HepG2 (cell line): ENCODE measurements at regions not wholly inside any gene's neighbourhood (a gene's known extent, or its start where the extent isn't known, plus 50 kb on each side); places are given as distances from the start of the nearest gene placed in this dataset.
A peak's percentile ranks its signal among the peaks of the same experiment; 100 is the strongest.

ENCODE experiments used
- ATAC-seq: fragments of 200-7000 bp; cut with Tn5 transposase; 3 replicates; pipeline ENCODE4 v1.9.1; 2020; ENCODE audit warnings: mild to moderate bottlenecking, moderate library complexity
- BruUV-seq: library from RNA; stranded (reverse); fragments of 400-500 nt; replicated peaks from 2 replicates; lab custom pipeline; 2021; lab: Mats Ljungman, UMichigan
- CTCF ChIA-PET: fragments of 300-600 bp; formaldehyde crosslinking; extraction: SDS; loops from one replicate; lab custom pipeline; 2021; ENCODE audit warnings: low total read pairs, inconsistent platforms, low intra/inter-chr PET ratio; lab: Yijun Ruan, JAX
- POLR2A ChIA-PET: fragments of 350-600 bp; sonication (Branson Sonifier 250); formaldehyde crosslinking; loops from one replicate; lab custom pipeline; 2020; ENCODE audit warnings: antibody characterized with exemption, inconsistent platforms; lab: Yijun Ruan, JAX
- DNase-seq: peaks from one replicate; pipeline ENCODE4 v3.0.0-alpha.2; 2015; ENCODE audit warnings: low spot score
- FAIRE-seq: peaks from 3 replicates; lab custom pipeline; 2011; peaks lifted over from hg19 to GRCh38; lab: Jason Lieb, UNC
- H2AFZ ChIP-seq: one replicate; pipeline ENCODE4 v1.6.1; 2011; ENCODE audit warnings: low read length, inconsistent platforms
- H3K27ac ChIP-seq: fragments of 300-600 bp; 3 replicates; pipeline ENCODE4 v1.8.0; 2011; ENCODE audit warnings: mixed run types, mild to moderate bottlenecking, mixed read lengths, low read length, inconsistent platforms; ENCODE audit not compliant: insufficient read depth; ENCODE audit errors: extremely low read length
- H3K27me3 ChIP-seq, 2 experiments: fragments of 200-600 bp in 1 of 2; 2 replicates in 1 of 2; 3 replicates in 1 of 2; pipeline versions ENCODE4 v1.6.0 to v1.8.0; 2011; ENCODE audit warnings: low read length in 2 of 2, mild to moderate bottlenecking in 2 of 2, moderate library complexity in 2 of 2, inconsistent platforms in 1 of 2; ENCODE audit not compliant: insufficient read depth in 2 of 2, control insufficient read depth in 1 of 2
- H3K36me3 ChIP-seq, 2 experiments: fragments of 200-600 bp in 1 of 2; replicated peaks in 1 of 2; 2 replicates in 1 of 2; 3 replicates in 1 of 2; pipeline versions ENCODE4 v1.5.1 to v1.8.0; 2011; ENCODE audit warnings: low read length in 2 of 2, inconsistent platforms in 1 of 2; ENCODE audit not compliant: insufficient read depth in 2 of 2, control insufficient read depth in 1 of 2
- H3K4me1 ChIP-seq: 2 replicates; pipeline ENCODE4 v1.5.1; 2012; ENCODE audit warnings: low read length, inconsistent platforms; ENCODE audit not compliant: insufficient read depth
- H3K4me2 ChIP-seq: 2 replicates; pipeline ENCODE4 v1.6.0; 2011; ENCODE audit warnings: low read depth, low read length, inconsistent platforms
- H3K4me3 ChIP-seq, 3 experiments: fragments of 200-600 bp in 1 of 3; sonication (generic), shearing (Covaris generic) in 1 of 3; replicated peaks in 1 of 3; 2 replicates each; pipeline ENCODE4 v1.5.1; 2011 to 2016; ENCODE audit warnings: low read length in 3 of 3, inconsistent platforms in 2 of 3, low read depth in 2 of 3, mild to moderate bottlenecking in 2 of 3, control low read depth in 1 of 3, mixed read lengths in 1 of 3; ENCODE audit not compliant: insufficient read depth in 1 of 3
- H3K79me2 ChIP-seq: one replicate; pipeline ENCODE4 v1.6.1; 2011; ENCODE audit warnings: low read length, inconsistent platforms; ENCODE audit not compliant: insufficient read depth
- H3K9ac ChIP-seq: 2 replicates; pipeline ENCODE4 v1.6.0; 2011; ENCODE audit warnings: mild to moderate bottlenecking, low read depth, low read length, inconsistent platforms; ENCODE audit not compliant: insufficient read depth
- H3K9me3 ChIP-seq: 2 replicates; pipeline ENCODE4 v1.5.1; 2012; ENCODE audit warnings: mild to moderate bottlenecking, low read length
- H4K20me1 ChIP-seq: 2 replicates; pipeline ENCODE4 v1.6.0; 2011; ENCODE audit warnings: inconsistent platforms, mild to moderate bottlenecking, low read length, moderate library complexity; ENCODE audit not compliant: insufficient read depth
- ZMYM4 ChIP-seq: sonication (generic); formaldehyde crosslinking; IDR thresholded peaks from 2 replicates; pipeline ENCODE4 v1.8.1; 2023; ENCODE audit warnings: mild to moderate bottlenecking, missing genetic modification reagents
- WGBS: methylation state at CpG from one replicate; pipeline ENCODE4 v1.1.6; 2017; ENCODE audit warnings: low lambda C conversion rate; 5-methylcytosine and 5-hydroxymethylcytosine counted together
- in situ Hi-C: cut with HindIII; loops from 2 replicates; pipeline ENCODE4 v1.10.0; 2017; ENCODE audit warnings: low pct_unique_long_range_greater_than_20kb; ENCODE audit not compliant: extremely low pct_ligation_motif_present
- intact Hi-C: fragments of 100-400 bp; cut with micrococcal nuclease; formaldehyde crosslinking; loops from one replicate; pipeline ENCODE4 v1.10.0; 2022; ENCODE audit not compliant: unreplicated experiment
- TF ChIP-seq, protein P1 (sequence below): sonication (generic); formaldehyde crosslinking; IDR thresholded peaks from 2 replicates; pipeline ENCODE4 v1.4.0; 2020; ENCODE audit warnings: missing genetic modification reagents
- TF ChIP-seq, protein P2 (sequence below): sonication (generic); formaldehyde crosslinking; IDR thresholded peaks from 2 replicates; pipeline ENCODE4 v1.4.0; 2020; ENCODE audit warnings: missing genetic modification reagents
- TF ChIP-seq, protein P3 (sequence below): sonication (generic); formaldehyde crosslinking; IDR thresholded peaks from 2 replicates; pipeline ENCODE4 v1.4.0; 2020; ENCODE audit warnings: missing genetic modification reagents

DNA sequence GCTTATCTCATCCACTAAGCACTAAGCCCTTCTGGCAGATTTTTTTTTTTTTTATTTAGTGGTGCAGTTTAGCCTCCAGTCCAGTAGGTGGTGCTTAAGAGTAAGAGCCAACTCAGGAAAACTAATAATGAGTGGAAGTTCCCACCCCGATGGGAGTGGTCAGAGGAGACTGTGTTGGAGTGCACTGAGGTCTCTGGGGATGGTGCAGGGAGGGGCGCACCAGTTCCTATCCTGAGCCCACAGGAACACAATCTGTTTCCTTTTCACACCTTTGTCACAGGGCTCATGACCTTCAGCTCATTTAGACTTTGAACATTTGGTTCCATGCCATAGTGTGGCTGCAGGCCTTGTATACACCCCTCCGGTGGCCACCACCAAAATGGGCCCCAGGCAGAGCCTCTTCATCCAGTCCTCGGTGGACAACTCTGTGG lies 367.4 kb downstream of the SPRY2 start:
- DNase-seq (no peak), FAIRE-seq (no peak), ATAC-seq (no peak)
- Histone ChIP-seq H2AFZ (no peak overlapping the region), H3K79me2 (no peaks in the 10 kb centered on the region), H3K9ac (no peak overlapping the region), H3K9me3 (peaks cover 64% of the 10 kb centered on the region), H4K20me1 (no peaks in the 10 kb centered on the region), H3K4me3 (no peak overlapping the region), H3K36me3 (no peaks in the 10 kb centered on the region), H3K27ac (no peak overlapping the region), H3K4me2 (no peak overlapping the region), H3K4me1 (no peaks in the 10 kb centered on the region), H3K27me3 (no peaks in the 10 kb centered on the region)
- in situ Hi-C loops (no loop called here), intact Hi-C loops (no loop called here)
- WGBS = 56% methylated on average over 3 of the region's 4 CpGs
- TF ChIP-seq, protein P1, sequence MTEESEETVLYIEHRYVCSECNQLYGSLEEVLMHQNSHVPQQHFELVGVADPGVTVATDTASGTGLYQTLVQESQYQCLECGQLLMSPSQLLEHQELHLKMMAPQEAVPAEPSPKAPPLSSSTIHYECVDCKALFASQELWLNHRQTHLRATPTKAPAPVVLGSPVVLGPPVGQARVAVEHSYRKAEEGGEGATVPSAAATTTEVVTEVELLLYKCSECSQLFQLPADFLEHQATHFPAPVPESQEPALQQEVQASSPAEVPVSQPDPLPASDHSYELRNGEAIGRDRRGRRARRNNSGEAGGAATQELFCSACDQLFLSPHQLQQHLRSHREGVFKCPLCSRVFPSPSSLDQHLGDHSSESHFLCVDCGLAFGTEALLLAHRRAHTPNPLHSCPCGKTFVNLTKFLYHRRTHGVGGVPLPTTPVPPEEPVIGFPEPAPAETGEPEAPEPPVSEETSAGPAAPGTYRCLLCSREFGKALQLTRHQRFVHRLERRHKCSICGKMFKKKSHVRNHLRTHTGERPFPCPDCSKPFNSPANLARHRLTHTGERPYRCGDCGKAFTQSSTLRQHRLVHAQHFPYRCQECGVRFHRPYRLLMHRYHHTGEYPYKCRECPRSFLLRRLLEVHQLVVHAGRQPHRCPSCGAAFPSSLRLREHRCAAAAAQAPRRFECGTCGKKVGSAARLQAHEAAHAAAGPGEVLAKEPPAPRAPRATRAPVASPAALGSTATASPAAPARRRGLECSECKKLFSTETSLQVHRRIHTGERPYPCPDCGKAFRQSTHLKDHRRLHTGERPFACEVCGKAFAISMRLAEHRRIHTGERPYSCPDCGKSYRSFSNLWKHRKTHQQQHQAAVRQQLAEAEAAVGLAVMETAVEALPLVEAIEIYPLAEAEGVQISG (CRISPR knock-in tag) = peak; percentile 88
- TF ChIP-seq, protein P2, sequence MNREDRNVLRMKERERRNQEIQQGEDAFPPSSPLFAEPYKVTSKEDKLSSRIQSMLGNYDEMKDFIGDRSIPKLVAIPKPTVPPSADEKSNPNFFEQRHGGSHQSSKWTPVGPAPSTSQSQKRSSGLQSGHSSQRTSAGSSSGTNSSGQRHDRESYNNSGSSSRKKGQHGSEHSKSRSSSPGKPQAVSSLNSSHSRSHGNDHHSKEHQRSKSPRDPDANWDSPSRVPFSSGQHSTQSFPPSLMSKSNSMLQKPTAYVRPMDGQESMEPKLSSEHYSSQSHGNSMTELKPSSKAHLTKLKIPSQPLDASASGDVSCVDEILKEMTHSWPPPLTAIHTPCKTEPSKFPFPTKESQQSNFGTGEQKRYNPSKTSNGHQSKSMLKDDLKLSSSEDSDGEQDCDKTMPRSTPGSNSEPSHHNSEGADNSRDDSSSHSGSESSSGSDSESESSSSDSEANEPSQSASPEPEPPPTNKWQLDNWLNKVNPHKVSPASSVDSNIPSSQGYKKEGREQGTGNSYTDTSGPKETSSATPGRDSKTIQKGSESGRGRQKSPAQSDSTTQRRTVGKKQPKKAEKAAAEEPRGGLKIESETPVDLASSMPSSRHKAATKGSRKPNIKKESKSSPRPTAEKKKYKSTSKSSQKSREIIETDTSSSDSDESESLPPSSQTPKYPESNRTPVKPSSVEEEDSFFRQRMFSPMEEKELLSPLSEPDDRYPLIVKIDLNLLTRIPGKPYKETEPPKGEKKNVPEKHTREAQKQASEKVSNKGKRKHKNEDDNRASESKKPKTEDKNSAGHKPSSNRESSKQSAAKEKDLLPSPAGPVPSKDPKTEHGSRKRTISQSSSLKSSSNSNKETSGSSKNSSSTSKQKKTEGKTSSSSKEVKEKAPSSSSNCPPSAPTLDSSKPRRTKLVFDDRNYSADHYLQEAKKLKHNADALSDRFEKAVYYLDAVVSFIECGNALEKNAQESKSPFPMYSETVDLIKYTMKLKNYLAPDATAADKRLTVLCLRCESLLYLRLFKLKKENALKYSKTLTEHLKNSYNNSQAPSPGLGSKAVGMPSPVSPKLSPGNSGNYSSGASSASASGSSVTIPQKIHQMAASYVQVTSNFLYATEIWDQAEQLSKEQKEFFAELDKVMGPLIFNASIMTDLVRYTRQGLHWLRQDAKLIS (CRISPR knock-in tag) = no peak
- TF ChIP-seq, protein P3, sequence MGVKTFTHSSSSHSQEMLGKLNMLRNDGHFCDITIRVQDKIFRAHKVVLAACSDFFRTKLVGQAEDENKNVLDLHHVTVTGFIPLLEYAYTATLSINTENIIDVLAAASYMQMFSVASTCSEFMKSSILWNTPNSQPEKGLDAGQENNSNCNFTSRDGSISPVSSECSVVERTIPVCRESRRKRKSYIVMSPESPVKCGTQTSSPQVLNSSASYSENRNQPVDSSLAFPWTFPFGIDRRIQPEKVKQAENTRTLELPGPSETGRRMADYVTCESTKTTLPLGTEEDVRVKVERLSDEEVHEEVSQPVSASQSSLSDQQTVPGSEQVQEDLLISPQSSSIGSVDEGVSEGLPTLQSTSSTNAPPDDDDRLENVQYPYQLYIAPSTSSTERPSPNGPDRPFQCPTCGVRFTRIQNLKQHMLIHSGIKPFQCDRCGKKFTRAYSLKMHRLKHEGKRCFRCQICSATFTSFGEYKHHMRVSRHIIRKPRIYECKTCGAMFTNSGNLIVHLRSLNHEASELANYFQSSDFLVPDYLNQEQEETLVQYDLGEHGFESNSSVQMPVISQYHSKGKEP (CRISPR knock-in tag) = no peak
- TF ChIP-seq ZMYM4 = peak; percentile 28; the same call in 1 of the 2 replicates
- ChIA-PET POLR2A (no interaction called here), CTCF (no interaction called here)
- no TSS peak for BruUV-seq
